Activated naive CD4-positive, alpha-beta T cell treated with Interleukin-2 at 50 U/mL for 16 hours (primary cell): ENCODE measurements at regions not wholly inside any gene's neighbourhood (a gene's known extent, or its start where the extent isn't known, plus 50 kb on each side); places are given as distances from the start of the nearest gene placed in this dataset.

Experiments
- DNase-seq: peaks from one replicate; pipeline ENCODE4 v3.0.0-alpha.2; 2020

DNA sequence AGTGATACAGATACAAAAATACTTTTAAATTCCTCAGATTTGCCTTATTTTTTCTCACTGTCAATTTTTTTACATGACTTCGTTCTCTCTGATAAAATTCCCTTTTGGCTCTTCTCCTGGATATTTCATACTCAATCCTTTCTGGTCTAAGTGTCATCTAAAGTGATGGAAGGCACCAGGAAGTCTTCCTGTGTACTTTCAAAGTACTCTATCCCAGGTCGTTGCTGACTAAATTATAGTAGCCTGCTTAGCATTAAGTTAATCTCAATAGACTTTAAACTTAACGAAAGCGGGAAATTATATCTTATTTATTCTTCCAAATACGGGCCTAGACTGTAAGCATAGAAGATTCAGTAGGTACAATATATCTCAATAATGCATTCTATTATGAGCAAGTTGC lies 67.8 kb downstream of the CASP12 start:
- DNase-seq: no peak

DNA sequence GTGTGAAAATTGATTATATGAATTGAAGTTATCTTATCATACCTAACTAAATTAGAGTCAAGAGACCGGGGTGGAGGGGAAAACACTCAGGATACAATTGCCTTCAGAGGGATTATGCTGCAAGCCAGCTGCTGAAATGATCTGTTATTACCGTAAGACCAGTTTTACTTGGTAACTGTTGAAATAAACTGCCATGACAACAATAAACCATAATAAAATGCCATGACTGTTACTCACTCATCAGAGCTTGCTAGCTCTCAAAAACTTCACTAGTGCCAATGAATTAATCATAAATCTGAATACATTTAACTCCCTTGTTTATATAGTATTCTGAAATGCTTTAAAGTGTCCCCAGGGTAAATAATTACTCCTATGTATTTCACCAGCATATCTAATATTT lies 68.2 kb downstream of the CASP12 start:
- DNase-seq: no peak

DNA sequence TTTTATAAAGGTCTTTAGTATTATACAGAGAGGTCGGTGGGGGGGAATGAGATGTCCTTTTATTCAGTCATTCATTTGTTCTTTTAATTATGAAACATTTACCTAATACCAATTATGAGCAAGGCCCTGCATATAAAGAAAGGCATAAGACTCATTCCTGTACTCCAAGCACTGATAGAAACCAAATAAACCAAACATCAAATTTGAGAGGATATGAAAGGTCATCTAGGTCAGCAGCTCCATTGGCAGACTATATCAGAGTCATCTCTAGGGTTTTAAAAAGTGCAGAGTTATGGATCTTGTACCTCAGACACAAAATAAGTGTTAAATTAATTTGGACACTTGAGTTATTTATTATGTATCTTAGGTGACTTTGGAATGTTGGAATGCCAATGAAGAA lies 71.5 kb downstream of the CASP12 start:
- no peak for DNase-seq

DNA sequence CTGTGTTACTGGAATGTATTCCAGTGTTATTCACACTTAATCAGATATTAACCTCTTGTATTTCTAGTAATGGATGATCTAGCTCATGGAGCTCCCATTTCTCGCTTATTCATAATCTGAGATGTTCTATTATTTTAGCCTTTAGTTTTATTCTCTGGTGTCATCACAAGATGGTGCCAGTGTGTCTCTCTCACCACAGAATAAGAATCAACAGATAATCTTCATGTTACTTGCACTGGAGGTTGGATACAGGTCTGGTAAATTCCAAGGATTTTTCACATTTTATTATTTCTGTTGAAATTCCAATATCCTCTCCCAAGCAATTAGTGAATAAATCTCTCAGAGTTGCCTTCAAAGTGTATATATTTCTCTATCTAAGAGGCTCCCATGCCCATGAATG lies 74.6 kb downstream of the CASP12 start:
- DNase-seq: no peak

DNA sequence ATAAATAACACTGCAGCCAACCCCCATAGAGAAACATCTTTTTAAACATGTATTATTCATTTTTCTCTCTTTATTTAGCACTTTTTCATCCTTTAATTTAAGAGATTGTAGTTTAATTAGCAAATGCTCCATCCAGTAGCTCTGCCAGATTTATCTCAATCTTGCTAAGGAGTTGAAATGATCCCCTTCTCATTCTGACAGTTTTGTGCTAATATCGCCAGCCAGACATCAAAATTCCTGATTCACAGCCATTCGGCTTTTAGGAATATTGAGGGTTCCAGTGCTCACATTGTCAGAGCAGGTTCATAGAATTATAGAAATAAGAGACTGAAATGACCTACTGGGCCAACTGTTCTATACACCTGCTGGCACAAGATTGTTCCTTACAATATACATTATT lies 77.8 kb downstream of the CASP12 start:
- DNase-seq: no peak

DNA sequence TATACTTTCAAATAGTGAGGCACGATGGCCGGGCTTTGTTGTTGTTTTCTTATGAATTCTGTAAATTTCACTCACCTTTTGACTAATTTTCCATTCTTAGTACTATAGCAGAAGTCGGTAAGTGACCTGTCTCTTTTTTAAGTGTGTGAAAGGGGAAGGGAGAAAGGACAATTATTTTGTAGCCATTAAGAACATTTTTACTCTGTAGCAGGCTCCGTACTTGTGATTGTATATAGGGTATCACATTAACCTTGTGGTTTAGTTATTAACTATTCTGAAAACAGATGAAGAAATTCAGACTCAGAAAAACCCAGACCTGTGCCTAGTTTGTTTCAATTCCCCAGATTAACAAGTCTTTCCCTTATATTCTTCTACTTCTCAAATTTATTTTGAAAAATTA lies 78.7 kb downstream of the CASP12 start:
- no peak for DNase-seq

DNA sequence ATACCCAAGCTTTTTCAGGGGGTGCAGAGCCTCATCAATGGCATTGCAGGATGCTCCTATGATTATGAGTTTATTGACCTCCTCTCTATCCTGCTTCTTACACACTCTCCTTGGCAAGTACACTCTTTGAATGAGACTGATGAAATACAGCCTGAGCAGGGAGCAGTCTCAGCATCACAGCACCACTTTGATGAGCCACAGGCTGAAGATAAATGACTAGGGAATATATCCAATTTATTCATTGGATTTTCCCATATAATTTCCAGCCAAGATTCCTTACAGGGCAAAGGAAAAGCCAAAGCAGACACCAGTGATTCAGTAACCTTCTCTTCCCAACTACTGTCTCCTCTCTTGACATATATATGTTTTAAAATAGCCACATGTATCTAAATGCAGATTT lies 79.2 kb downstream of the CASP12 start:
- no peak for DNase-seq

DNA sequence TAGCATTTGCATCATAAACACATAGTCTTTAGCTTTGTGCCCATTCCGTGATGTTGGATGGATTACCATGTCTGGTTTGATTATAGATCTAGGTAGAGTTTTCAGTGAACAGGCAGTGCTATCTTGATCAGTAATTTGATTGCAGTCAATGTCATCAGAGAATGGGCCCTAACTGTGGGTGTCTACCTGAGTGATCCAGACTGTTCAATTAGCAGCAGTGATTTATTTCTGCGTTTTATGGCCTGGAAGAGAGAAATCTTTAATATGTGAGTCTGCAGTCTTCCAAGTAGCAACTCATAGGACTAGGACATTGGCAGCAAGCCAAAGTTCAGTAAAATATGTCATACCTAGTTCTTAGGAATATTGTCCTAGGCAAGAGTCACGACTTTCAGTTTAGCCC lies 80.3 kb downstream of the CASP12 start:
- no peak for DNase-seq

DNA sequence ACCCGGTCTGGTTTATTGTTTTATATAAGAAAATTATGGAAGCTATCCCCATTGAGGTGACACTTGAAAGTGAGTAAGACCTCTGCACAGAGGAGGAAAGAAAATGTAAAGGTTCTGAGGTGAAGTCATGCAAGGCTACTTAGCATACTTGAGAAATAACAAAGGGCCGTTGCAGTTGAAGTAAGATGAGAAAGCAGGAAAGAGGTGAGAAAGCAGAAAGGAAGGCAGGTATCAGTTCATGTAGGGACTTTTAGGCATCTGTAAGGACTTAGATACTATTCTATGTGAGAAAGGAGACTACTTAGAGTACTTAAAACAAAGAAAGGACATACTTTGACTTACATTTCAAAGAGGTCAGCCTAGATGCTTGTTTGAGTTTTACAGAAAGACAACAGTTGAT lies 84.7 kb downstream of the CASP12 start:
- no peak for DNase-seq

DNA sequence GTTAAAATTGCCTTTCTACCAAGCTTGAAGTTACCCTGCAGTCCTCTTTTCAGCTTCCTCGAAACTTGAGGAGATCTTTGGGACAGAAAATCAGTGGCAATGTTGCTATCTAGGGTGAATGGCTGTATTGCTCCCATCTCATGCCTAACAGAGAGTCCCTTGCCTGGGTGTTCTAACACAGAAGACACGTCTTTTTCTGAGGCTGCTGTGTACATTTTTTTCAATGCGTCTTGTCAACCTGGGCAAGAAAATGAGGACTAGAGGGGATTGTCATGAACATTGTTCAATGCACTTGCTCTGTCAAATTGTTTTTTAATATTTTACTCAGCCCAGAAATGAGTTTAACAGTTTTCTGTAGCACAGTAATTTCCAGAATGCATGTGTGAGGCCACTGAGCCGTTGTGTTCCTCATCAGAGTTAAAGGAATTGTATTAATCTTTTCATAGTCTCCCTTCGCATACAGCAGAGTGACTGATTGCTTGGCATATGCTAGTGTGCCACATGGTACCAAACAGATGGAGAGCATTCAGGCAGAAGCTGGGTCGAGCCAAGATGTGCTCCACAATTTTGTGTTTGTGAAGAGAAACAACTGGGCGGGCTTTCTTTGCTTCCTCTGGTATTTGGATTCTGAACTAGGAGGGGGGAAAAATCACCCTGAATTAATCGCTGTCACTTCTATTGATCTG lies 86.0 kb downstream of the CASP12 start:
- no peak for DNase-seq

DNA sequence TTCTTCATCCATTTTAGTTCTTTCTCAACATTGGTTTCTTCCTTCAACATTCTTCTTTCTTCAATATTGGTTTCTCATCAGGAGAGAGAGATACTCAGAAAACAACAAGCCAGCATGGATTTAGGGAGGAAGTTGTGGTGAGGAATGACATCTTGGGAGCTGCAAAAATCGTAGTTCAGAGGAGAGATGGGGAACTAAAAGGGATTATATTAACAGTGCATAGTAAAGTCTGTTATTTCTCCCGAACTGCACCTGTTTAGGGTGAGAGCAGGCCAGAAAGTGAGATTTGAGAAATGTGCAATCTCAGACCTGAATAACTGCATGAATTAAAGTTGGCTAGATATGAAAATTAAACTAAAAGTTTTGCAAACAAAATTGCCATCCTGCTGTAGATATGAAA lies 94.5 kb downstream of the CASP12 start:
- DNase-seq: no peak

DNA sequence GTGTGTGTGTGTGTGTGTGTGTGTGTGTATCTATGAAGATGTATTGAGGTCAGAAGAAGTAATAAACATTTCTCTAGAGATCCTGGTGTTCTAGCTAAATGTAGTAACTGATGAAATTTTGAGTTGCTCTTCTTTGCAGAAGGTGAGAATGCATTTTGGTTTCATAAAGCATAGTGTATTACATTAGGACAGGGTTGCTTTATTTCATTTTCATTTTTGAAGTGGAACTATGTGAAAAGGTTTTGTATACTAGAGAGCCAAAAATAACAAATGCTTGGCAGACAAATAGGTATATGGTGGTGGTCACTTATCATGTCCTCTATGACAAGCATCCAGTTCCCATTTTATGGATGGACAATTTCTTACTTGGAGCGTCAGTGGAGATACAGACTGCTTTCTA lies 99.0 kb downstream of the CASP12 start:
- DNase-seq: no peak

DNA sequence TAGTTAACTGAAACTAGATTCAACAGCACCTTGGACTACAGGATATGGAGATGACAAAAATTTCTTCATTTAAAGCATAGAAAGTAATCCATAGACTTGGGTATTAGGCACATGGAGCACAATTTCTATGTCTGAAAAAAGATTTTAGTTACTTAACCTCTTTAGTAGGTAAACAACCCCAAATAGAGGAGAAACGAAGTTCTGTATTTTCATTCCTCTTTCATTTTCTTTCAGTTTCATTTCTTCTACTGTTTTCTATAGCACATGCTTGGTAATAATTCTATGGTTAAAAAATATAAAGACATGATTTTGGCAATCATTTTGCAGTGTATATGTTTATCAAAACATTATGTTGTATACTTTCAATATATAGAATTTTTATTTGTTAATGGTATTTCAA lies 99.5 kb downstream of the CASP12 start:
- DNase-seq: no peak

DNA sequence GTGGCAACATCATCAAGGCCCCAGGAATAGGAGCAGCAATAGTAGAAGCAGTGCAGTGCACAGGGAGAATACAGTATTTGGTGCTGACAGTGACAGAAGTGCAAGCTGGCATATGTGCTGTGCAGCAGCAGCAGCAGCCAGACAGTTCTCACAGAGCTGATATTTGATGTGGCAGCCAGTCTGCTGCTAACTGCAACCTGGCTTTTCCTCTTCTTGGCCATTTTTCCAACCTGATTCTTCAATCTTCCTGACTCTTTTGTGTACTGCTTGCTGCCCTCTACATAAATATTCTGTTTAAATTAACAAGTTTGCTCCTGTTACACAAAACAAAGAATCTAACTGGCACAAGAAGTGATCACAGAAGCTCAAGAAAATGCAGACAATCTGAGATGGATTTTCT lies 102.0 kb downstream of the CASP12 start:
- no peak for DNase-seq

DNA sequence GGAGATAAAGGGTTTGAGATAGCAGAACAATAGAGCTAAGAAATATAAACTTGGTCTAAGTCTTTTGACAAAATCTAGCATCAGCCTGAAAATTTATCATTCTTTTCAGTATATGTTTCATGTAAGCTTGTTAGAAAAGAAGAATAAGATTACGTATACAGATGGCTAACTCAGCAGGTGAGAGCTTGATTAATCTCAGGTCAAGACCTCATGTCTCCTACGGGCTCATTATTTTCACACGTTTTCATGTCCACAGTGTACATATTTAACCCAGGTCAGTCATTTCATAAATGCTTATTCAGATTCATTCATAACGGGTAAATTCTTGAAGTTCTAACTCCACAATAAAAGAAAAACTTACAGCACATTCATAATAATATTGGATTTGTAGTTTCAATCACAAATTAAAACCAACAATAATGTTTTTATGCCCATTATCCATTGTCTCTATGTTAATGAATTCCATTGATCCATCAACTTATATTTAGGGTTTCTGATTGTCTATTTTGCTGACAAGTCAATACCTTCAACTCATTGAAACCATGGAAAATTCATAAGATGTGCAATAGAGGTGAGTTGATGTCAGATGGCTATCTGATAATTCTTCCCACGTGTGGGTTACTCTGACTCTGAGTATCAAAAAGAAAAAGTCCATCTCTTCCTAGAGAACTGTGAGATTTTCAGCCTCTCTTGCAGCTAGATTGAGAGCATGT lies 102.6 kb downstream of the CASP12 start:
- DNase-seq: no peak

DNA sequence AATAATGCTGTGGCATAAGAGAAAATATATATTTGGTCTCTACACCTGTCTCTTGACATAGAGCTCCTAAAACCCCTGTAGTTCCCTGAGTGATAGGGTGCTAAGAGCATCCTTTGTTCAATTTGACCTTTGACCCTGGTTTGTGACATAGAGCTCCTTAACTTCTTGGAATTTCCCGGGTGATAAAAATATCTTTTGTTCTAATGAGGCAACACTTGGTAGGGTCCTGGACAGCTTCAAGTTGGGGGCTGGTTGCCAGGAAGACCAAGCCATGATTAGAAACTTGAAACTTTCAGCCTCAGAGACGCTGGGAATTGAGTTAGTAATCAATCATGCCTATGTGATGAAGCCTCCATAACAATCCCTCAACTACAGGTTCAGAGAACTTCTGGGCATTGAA lies 105.4 kb downstream of the CASP12 start:
- no peak for DNase-seq

DNA sequence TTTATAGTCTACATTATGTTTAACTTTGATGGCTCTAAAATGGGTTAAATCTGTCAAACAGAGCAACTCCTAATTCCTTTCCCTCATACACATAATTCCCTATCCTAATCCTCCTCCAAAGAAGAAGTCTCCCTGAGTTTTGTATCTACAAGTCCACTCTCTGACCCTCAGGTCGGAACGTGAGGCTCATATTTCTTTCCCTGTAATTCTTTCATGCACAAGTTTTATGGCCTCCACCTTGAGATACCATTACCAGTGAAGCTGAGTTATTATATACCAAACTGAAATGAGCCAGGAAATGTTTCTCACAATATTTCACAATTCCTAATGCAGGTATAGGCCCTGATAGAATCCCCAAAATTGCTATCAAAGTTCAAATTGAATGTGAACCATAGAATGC lies 106.4 kb downstream of the CASP12 start:
- no peak for DNase-seq

DNA sequence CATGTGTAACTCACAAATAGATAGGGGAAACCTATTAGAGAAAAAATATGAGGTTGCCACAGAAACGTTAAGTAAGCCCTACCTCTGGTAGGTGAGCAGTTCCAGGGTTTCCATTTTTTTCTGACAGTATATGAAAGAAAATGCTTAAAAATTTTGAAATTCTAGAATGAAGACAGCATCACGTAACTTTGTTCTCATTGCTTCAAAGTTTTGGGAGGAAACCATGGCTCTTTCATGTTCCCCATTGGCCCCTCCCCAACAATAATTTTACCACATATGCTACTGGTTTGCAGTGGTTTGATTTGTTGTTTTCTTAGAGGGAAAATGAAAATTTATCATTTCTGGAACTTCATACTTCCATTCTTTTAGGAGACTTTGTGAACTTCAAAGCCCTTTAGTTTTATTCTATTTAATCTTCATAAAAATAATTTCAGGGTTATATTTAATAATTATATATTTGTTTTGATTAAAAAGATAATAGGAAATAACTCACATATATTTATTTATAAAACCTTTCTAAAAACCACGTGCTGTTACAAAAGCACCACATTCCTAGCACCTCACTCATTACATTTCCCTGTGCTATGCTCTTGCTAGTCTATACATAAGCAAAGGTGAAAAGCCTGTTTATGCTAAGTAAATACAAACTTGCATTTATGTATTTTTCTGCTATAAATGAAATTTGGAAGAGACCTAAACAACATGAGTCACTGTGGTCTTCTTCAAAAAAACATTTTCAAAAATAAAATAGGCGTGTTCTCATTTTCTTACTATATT lies 113.4 kb downstream of the CASP12 start:
- DNase-seq: no peak

DNA sequence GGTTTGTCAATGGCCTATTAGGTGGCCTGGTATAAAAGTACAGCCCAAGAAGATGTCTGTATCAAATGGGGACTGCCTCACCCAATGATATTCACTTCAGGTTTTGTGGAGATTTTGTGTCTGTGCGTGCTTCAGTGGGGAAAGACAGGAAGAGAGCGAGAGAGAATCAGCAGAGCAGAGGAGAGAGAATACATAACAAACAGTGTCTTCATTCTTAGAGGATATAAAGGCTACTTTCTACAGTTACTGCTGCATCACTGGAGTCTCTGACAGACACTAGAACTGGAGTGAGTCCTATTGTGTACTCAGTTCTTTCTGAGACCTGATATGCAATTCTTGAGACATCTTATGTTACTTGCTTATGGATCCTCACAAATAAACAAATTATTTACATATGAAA lies 115.0 kb downstream of the CASP12 start:
- no peak for DNase-seq

DNA sequence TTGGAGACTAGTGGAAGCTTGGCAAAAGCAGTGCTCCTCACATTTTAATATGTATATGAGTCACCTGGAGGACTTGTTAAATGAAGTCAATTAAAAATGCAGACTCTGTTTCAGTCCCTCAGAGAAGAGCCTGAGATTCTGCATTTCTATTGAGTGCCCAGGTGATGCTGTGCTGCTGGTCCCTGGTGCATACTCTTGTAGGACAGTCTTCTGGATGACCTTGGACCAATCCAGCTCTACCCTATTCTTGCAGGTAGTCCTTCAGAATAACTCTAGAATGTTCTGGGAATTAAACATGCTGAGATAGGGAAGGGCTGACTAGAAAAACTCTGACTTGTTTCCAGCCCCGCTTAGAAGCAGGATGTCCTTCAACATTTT lies 115.9 kb downstream of the CASP12 start:
- DNase-seq: no peak

DNA sequence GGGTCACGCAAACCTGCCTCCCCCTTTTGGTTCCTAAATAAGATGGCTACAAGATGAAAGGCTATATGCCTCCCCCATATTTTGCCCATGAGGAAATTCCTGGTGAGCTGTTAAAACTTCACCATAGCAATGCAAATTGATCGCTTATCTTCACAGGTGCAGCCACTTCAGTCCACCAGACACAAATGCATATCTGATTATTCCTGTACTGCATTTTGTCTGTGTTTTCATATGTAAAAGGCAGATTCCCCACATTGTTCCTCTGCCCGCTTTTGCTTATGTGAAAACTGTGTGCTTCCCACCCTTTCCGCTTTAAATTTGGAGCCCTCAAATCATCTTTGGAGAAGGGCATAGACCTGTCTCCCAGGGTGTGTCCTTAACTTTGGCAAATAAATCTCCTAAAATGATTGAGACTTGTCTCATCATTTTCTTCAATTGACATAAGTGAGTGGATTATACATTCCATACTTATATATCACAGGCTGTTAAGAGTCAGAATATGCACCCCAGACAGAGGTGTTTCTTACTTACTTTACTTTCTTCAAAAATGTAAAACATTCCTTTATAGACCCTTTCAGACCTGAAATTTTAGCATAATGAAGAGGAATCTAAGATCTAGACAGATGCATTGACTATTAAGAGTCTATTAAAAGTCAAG lies 116.4 kb downstream of the CASP12 start:
- DNase-seq: no peak

DNA sequence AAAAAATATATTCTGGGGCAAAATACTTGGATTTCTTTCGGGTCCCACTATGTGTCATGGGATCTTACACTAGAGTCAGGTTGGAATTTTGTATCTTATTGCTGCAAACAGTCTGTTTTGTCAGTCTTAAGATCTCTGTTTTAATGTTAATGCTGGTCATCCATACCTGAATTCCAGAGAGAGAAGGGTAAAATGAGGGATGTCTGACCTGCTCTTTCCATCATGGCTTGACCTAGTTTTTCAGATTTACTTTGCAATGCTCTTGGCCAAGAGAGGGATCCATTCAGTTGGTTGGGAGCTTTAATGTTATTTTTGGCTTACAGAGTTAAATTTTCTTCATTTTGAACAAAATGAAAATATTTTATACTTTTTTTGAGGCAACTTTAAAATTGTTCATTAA lies 117.2 kb downstream of the CASP12 start:
- DNase-seq: no peak

DNA sequence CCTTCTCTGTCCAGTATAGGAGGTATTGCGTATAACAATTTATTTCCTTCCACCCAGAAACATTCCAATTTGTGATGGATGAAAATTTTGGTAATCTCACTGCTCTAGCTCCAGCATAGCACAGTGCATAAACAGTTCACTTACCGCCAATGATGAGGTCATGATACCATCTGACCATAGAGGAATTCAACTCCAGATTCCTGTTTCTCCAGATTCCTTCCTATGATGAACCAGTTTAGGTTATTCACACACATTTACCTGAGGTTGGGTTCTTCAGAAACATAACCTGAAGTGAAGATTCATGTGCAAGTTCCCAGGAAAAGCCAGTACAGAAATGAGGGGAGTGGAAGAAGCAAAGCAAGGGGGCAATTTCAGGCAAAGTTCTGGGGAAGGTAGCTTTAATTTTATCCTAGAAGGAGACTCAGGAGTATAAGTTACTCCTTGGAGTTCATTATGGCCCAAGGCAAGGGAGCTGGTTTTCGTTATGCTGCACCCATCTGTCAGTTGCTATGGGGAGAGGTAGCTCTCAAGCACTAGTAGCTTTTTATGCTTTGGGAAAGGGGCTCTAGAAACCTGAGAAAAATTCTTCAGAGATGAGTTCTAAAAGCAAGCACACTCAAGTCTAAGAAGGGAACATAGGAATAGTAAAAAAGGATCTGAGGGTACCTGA lies 121.6 kb downstream of the CASP12 start:
- no peak for DNase-seq
